ENCODE measurements at regions not wholly inside any gene's neighbourhood (a gene's known extent, or its start where the extent isn't known, plus 50 kb on each side); places are given as distances from the start of the nearest gene placed in this dataset.
A peak's percentile ranks its signal among the peaks of the same experiment; 100 is the strongest.

- H3K27ac ChIP-seq: no peak overlapping the region
- intact Hi-C loops (cut with DNase I): no loop called here
- H3K9me3 ChIP-seq: no peaks in the 10 kb centered on the region
- DNase-seq (ENCODE audit: extremely low spot score in 2 of 2): peak in 1 of 2 donors; percentile 87
- TF ChIP-seq POLR2A (IDR thresholded peaks at IDR 0.05) (no peak), POLR2AphosphoS5 (IDR thresholded peaks at IDR 0.05; ENCODE audit: insufficient read depth in 1 of 2, low read depth in 1 of 2) (no peak), CTCF (IDR thresholded peaks at IDR 0.05) (no peak)
- no peaks in the 10 kb centered on the region for H3K4me1 ChIP-seq
- H3K36me3 ChIP-seq: no peaks in the 10 kb centered on the region
- no peak overlapping the region for H3K4me3 ChIP-seq
- H3K27me3 ChIP-seq: no peaks in the 10 kb centered on the region
Observed at GRCh38 chr11:116132273-116132978, 628.2 kb upstream of the CADM1 start.

- Histone ChIP-seq H3K9me3 (no peaks in the 10 kb centered on the region), H3K36me3 (no peaks in the 10 kb centered on the region), H3K4me1 (no peaks in the 10 kb centered on the region), H3K27me3 (no peaks in the 10 kb centered on the region), H3K27ac (no peak overlapping the region), H3K4me3 (no peak overlapping the region)
- DNase-seq (ENCODE audit: extremely low spot score in 2 of 2): no peak
- intact Hi-C loops (cut with DNase I): no loop called here
- no peak for TF ChIP-seq CTCF (IDR thresholded peaks at IDR 0.05)
- TF ChIP-seq POLR2AphosphoS5 (IDR thresholded peaks at IDR 0.05; ENCODE audit: insufficient read depth in 1 of 2, low read depth in 1 of 2): no peak
- no peak for TF ChIP-seq POLR2A (IDR thresholded peaks at IDR 0.05)
Observed at GRCh38 chr11:116130122-116130521, 625.9 kb upstream of the CADM1 start.

GRCh38 chr11:116129456-116129855 lies 625.2 kb upstream of the CADM1 start:
- H3K9me3 ChIP-seq: no peaks in the 10 kb centered on the region
- intact Hi-C loops (cut with DNase I): no loop called here
- no peak for TF ChIP-seq POLR2AphosphoS5 (IDR thresholded peaks at IDR 0.05; ENCODE audit: insufficient read depth in 1 of 2, low read depth in 1 of 2)
- no peak for TF ChIP-seq POLR2A (IDR thresholded peaks at IDR 0.05)
- TF ChIP-seq CTCF (IDR thresholded peaks at IDR 0.05): no peak

GRCh38 chr11:116126562-116126961 lies 622.3 kb upstream of the CADM1 start:
- no peak overlapping the region for H3K4me3 ChIP-seq
- H3K27me3 ChIP-seq: no peaks in the 10 kb centered on the region
- H3K4me1 ChIP-seq: no peaks in the 10 kb centered on the region
- TF ChIP-seq POLR2AphosphoS5 (IDR thresholded peaks at IDR 0.05; ENCODE audit: insufficient read depth in 1 of 2, low read depth in 1 of 2): no peak
- TF ChIP-seq CTCF (IDR thresholded peaks at IDR 0.05): no peak
- TF ChIP-seq POLR2A (IDR thresholded peaks at IDR 0.05): no peak
- intact Hi-C loops (cut with DNase I): no loop called here
- H3K27ac ChIP-seq: no peak overlapping the region
- H3K36me3 ChIP-seq: no peaks in the 10 kb centered on the region
- no peaks in the 10 kb centered on the region for H3K9me3 ChIP-seq
- DNase-seq (ENCODE audit: extremely low spot score in 2 of 2): peak in 1 of 2 donors; percentile 69

More at GRCh38 chr11:116129456-116129855, 625.2 kb upstream of the CADM1 start:
- no peaks in the 10 kb centered on the region for H3K4me1 ChIP-seq
- no peak for DNase-seq (ENCODE audit: extremely low spot score in 2 of 2)
- no peak overlapping the region for H3K4me3 ChIP-seq
- H3K27me3 ChIP-seq: no peaks in the 10 kb centered on the region
- no peaks in the 10 kb centered on the region for H3K36me3 ChIP-seq
- H3K27ac ChIP-seq: no peak overlapping the region

- H3K9me3 ChIP-seq: no peaks in the 10 kb centered on the region
- H3K4me1 ChIP-seq: no peaks in the 10 kb centered on the region
- no peaks in the 10 kb centered on the region for H3K36me3 ChIP-seq
- DNase-seq (ENCODE audit: extremely low spot score in 2 of 2): peak; percentile 67 to 77
- H3K27ac ChIP-seq: no peak overlapping the region
- no peak for TF ChIP-seq POLR2A (IDR thresholded peaks at IDR 0.05)
- no peak for TF ChIP-seq POLR2AphosphoS5 (IDR thresholded peaks at IDR 0.05; ENCODE audit: insufficient read depth in 1 of 2, low read depth in 1 of 2)
- no peak for TF ChIP-seq CTCF (IDR thresholded peaks at IDR 0.05)
- H3K27me3 ChIP-seq: no peaks in the 10 kb centered on the region
- H3K4me3 ChIP-seq: no peak overlapping the region
- intact Hi-C loops (cut with DNase I): no loop called here
Observed at GRCh38 chr11:116124922-116125714, 620.9 kb upstream of the CADM1 start.
